ENCODE measurements at regions not wholly inside any gene's neighbourhood (a gene's known extent, or its start where the extent isn't known, plus 50 kb on each side); places are given as distances from the start of the nearest gene placed in this dataset.

- TF ChIP-seq SMAD9 (CRISPR knock-in tag; IDR thresholded peaks at IDR 0.05), result no peak
- no peak for TF ChIP-seq ZFP90 (CRISPR knock-in tag; IDR thresholded peaks at IDR 0.05; ENCODE audit: borderline replicate concordance)
- TF ChIP-seq CTCF (CRISPR knock-in tag; IDR thresholded peaks at IDR 0.05), result no peak
- no peak for TF ChIP-seq RAD21 (CRISPR knock-in tag; IDR thresholded peaks at IDR 0.05)
- TF ChIP-seq GRHL1 (CRISPR knock-in tag; conservative IDR thresholded peaks at IDR 0.05), result no peak
Observed at GRCh38 chr4:18582841-18583240, 561.3 kb upstream of the LCORL start.

Measured in HepG2 (cell line).